Heart right ventricle (tissue), 16 donors: ENCODE measurements at regions not wholly inside any gene's neighbourhood (a gene's known extent, or its start where the extent isn't known, plus 50 kb on each side); places are given as distances from the start of the nearest gene placed in this dataset.

ENCODE experiments used
- ATAC-seq, 8 donors: fragments of 200-7000 bp; cut with Tn5 transposase; one replicate each; pipeline ENCODE4 v1.9.1; 2020; ENCODE audit warnings: mild to moderate bottlenecking in 8 of 8, moderate library complexity in 8 of 8, moderate number of reproducible peaks in 1 of 8
- DNase-seq, 2 donors: peaks; one replicate each; pipeline ENCODE4 v3.0.0-alpha.2; 2020
- H3K27ac ChIP-seq, 10 donors: fragments of 200-600 bp; sonication (generic) in 2 of 10; one replicate each; pipeline versions ENCODE4 v1.5.0 to v1.8.0; 2020 to 2022; ENCODE audit warnings: mild to moderate bottlenecking in 3 of 10
- H3K27me3 ChIP-seq, 7 donors: fragments of 200-600 bp; one replicate each; pipeline ENCODE4 v1.8.0; 2021 to 2022; ENCODE audit warnings: mild to moderate bottlenecking in 2 of 7
- H3K36me3 ChIP-seq, 9 donors: fragments of 200-600 bp; sonication (generic) in 1 of 9; one replicate each; pipeline versions ENCODE4 v1.5.0 to v1.8.0; 2020 to 2022; ENCODE audit warnings: mild to moderate bottlenecking in 2 of 9
- H3K4me1 ChIP-seq, 9 donors: fragments of 200-600 bp; sonication (generic) in 1 of 9; one replicate each; pipeline versions ENCODE4 v1.5.0 to v1.8.0; 2020 to 2022; ENCODE audit warnings: mild to moderate bottlenecking in 4 of 9
- H3K4me3 ChIP-seq, 10 donors: fragments of 200-600 bp; sonication (generic) in 2 of 10; one replicate each; pipeline versions ENCODE4 v1.5.0 to v1.8.0; 2020 to 2022; ENCODE audit warnings: mild to moderate bottlenecking in 7 of 10, moderate library complexity in 2 of 10
- H3K9me3 ChIP-seq, 11 donors: fragments of 200-600 bp in 10 of 11; sonication (generic) in 2 of 11; one replicate each; pipeline versions ENCODE4 v1.5.0 to v1.8.0; 2013 to 2022; ENCODE audit warnings: mild to moderate bottlenecking in 2 of 11, control low read depth in 1 of 11, moderate library complexity in 1 of 11
- CTCF ChIP-seq, 9 donors: fragments of 200-600 bp; sonication (generic) in 2 of 9; IDR thresholded peaks; one replicate each; pipeline versions ENCODE4 v1.5.0 to v1.8.0; 2021 to 2022; ENCODE audit warnings: antibody characterized with exemption in 9 of 9, mild to moderate bottlenecking in 5 of 9, moderate library complexity in 1 of 9
- WGBS, 2 donors: extraction: QIAGEN DNeasy Blood & Tissue Kit; methylation state at CpG; one replicate each; pipeline ENCODE4 v1.1.7; 2013; ENCODE audit warnings: inconsistent platforms in 1 of 2; 5-methylcytosine and 5-hydroxymethylcytosine counted together
- intact Hi-C, 10 donors: fragments of 100-400 bp; cut with DNase I; formaldehyde crosslinking; loops; one replicate each; pipeline versions ENCODE4 v1.11.1 to v1.14.2; 2022
- donor health status: Arrhythmogenic right ventricular cardiomyopathy.
- donor health status: ischemic (EF 13 %, LVEDD 7.1; RV severe dilation, severe dysfunction).
- donor health status: healthy with polysubstance abuse.
- donor health status: DM: no; HTN: yes; CAD: no.
- donor health status: DM: no; HTN: no; CAD: no.
- donor health status: ischemic (EF 25% LVEDD 6.9; RV normal size, moderate dysfunction).
- donor health status: ischemic (EF 25% LVEDD 5.7; RV mildly dilated, moderate dysfunction).
- donor health status: healthy.
- donor health status: DM: yes; HTN: yes; CAD: no.
- donor health status: Ischemic cardiomyopathy.
- donor health status: ischemic (EF 35%, LVEDD 5.7; RV mildly dilated, moderate dysfunction).
- donor health status: nonischemic (EF 11% LVEDD 7.7; RV severe dilation, severe dysfunction).
- donor health status: DM: yes; HTN: yes; CAD: no.
- donor health status: PGD.
- donor health status: ischemic (EF 29% LVEDD 5.4; RV normal size, mild dysfunction).
- donor health status: nonischemic (EF 23%, LVEDD 6.1; RV moderate dilation, normal function).

- no peak for DNase-seq
- intact Hi-C loops, result no loop called here
- Histone ChIP-seq H3K4me3 (no peak overlapping the region), H3K9me3 (no peaks in the 10 kb centered on the region), H3K36me3 (no peaks in the 10 kb centered on the region), H3K4me1 (peaks cover 0 to 46% (median 10%) of the 10 kb centered on the region in 9 donors), H3K27ac (peak overlapping the region in 1 of 10 donors; percentile 10), H3K27me3 (peaks cover 0 to 18% (median 3%) of the 10 kb centered on the region in 7 donors)
- ATAC-seq, result no peak
- no peak for TF ChIP-seq CTCF (IDR thresholded peaks at IDR 0.05)
Observed at GRCh38 chr2:236974148-236974547, 111.5 kb upstream of the COPS8 start.

- peaks cover 0 to 18% (median 3%) of the 10 kb centered on the region in 7 donors for H3K27me3 ChIP-seq
- H3K4me3 ChIP-seq, result no peak overlapping the region
- H3K9me3 ChIP-seq, result no peaks in the 10 kb centered on the region
- no peaks in the 10 kb centered on the region for H3K36me3 ChIP-seq
- DNase-seq (no peak), ATAC-seq (no peak)
- WGBS, 2 donors, result 71 to 90% methylated on average over 8 of the region's 8 CpGs
- intact Hi-C loops, result no loop called here
- peaks cover 0 to 46% (median 10%) of the 10 kb centered on the region in 9 donors for H3K4me1 ChIP-seq
- H3K27ac ChIP-seq, result peak overlapping the region in 1 of 10 donors; percentile 10
- no peak for TF ChIP-seq CTCF (IDR thresholded peaks at IDR 0.05)
Observed at GRCh38 chr2:236974752-236975151, 110.9 kb upstream of the COPS8 start.

- intact Hi-C loops, result no loop called here
- WGBS, 2 donors, result 88 to 89% methylated on average over 5 of the region's 5 CpGs
- peaks cover 0 to 42% (median 10%) of the 10 kb centered on the region in 9 donors for H3K4me1 ChIP-seq
Observed at GRCh38 chr2:236975766-236976165, 109.9 kb upstream of the COPS8 start.

GRCh38 chr2:236976266-236977062, 109.2 kb upstream of the COPS8 start:
- Histone ChIP-seq H3K4me3 (no peak overlapping the region), H3K4me1 (peaks cover 0 to 35% (median 10%) of the 10 kb centered on the region in 9 donors), H3K9me3 (no peaks in the 10 kb centered on the region), H3K27ac (peak overlapping the region in 2 of 10 donors; percentile 65 to 74), H3K27me3 (peaks cover 0 to 10% (median under 1%) of the 10 kb centered on the region in 7 donors), H3K36me3 (no peaks in the 10 kb centered on the region)
- TF ChIP-seq CTCF (IDR thresholded peaks at IDR 0.05), result no peak
- no peak for DNase-seq
- 74 to 78% methylated on average over 8 of the region's 8 CpGs for WGBS, 2 donors
- intact Hi-C loops, result no loop called here
- ATAC-seq, result no peak

More at GRCh38 chr2:236975766-236976165, 109.9 kb upstream of the COPS8 start:
- no peak overlapping the region for H3K4me3 ChIP-seq
- H3K27me3 ChIP-seq, result peaks cover 0 to 17% (median 3%) of the 10 kb centered on the region in 7 donors
- ATAC-seq, result no peak
- no peak for DNase-seq
- peak overlapping the region in 2 of 10 donors; percentile 65 to 74 for H3K27ac ChIP-seq
- H3K36me3 ChIP-seq, result no peaks in the 10 kb centered on the region
- no peak for TF ChIP-seq CTCF (IDR thresholded peaks at IDR 0.05)
- no peaks in the 10 kb centered on the region for H3K9me3 ChIP-seq
